Ectodermal cell (in vitro differentiated cells): ENCODE measurements at regions not wholly inside any gene's neighbourhood (a gene's known extent, or its start where the extent isn't known, plus 50 kb on each side); places are given as distances from the start of the nearest gene placed in this dataset.
"Not testable (repeated sequence)": the region's sequence is repeated elsewhere in the genome, so short reads cannot be mapped to it uniquely, and the experiment has no call there.

ENCODE experiments used
- H3K27ac ChIP-seq: 2 replicates; pipeline ENCODE4 v1.7.0; 2013; ENCODE audit warnings: mild to moderate bottlenecking, low read depth, low read length; ENCODE audit not compliant: insufficient read depth, poor library complexity, severe bottlenecking
- H3K27me3 ChIP-seq: 2 replicates; pipeline ENCODE4 v1.7.0; 2013; ENCODE audit warnings: mild to moderate bottlenecking, low read length; ENCODE audit not compliant: insufficient read depth, control insufficient read depth, poor library complexity, severe bottlenecking
- H3K36me3 ChIP-seq: one replicate; pipeline ENCODE4 v1.7.0; 2013; ENCODE audit warnings: low read length; ENCODE audit not compliant: control insufficient read depth, insufficient read depth
- H3K4me1 ChIP-seq: one replicate; pipeline ENCODE4 v1.7.0; 2013; ENCODE audit warnings: low read length; ENCODE audit not compliant: control insufficient read depth, insufficient read depth
- H3K4me3 ChIP-seq: 2 replicates; pipeline ENCODE4 v1.7.0; 2013; ENCODE audit warnings: low read depth, low read length, control low read depth; ENCODE audit not compliant: insufficient read depth
- H3K9me3 ChIP-seq: 2 replicates; pipeline ENCODE4 v1.7.0; 2013; ENCODE audit warnings: mild to moderate bottlenecking, low read length, moderate library complexity; ENCODE audit not compliant: control insufficient read depth
- WGBS, 2 experiments: methylation state at CpG; one replicate each; pipeline ENCODE4 v1.1.7; 2013; ENCODE audit warnings: missing lambda C conversion rate in 2 of 2; 5-methylcytosine and 5-hydroxymethylcytosine counted together

DNA sequence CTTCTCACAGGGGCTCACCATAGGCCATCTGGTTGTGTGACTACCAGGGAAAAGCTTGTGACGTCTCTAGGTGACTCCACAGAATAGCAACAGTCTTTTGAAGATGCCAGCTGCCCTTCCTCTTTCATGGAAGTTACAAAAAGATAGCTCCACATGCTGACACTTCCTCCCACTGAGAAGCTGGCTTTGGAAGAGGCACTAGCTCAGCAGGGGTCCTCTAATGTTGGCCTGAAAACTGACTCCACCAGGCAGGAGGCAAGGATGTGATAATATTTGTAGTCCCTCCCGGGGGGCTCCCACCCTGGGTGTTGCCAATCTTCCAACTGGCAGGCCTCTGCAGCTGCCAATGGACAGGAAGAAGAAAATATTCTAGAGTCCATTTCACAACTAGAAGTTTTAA lies 343.5 kb downstream of the NEK10 start:
- WGBS, 2 experiments, result 16 to 30% methylated on average over 2 of the region's 2 CpGs
- no peaks in the 10 kb centered on the region for H3K4me1 ChIP-seq
- H3K27ac ChIP-seq, result peak overlapping the region; percentile 6
- no peaks in the 10 kb centered on the region for H3K36me3 ChIP-seq
- no peak overlapping the region for H3K4me3 ChIP-seq
- H3K9me3 ChIP-seq, result no peaks in the 10 kb centered on the region
- no peaks in the 10 kb centered on the region for H3K27me3 ChIP-seq

DNA sequence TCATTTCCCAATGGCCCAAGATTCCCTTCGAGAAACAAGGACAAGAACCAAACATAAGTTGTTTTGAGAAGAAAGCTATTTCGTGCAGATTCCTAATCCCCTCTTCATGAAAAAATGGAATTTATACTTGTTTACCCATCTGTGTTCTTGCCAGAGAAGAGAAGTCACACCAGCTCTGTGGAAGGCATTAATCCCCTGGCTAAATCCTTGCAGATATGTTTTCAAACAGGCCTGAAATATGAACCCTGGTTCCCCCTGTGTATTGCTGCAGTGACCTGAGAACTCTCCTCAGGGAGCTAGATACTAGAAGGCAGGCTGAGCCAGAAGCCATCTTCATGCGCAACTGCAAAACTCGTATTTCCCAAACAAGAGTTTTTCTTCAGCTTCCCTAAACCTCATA lies 337.7 kb downstream of the NEK10 start:
- Histone ChIP-seq H3K4me1 (no peaks in the 10 kb centered on the region), H3K9me3 (no peaks in the 10 kb centered on the region), H3K4me3 (no peak overlapping the region), H3K27ac (no peak overlapping the region), H3K36me3 (no peaks in the 10 kb centered on the region), H3K27me3 (no peaks in the 10 kb centered on the region)
- WGBS, 2 experiments, result 81 to 86% methylated on average over 4 of the region's 4 CpGs

DNA sequence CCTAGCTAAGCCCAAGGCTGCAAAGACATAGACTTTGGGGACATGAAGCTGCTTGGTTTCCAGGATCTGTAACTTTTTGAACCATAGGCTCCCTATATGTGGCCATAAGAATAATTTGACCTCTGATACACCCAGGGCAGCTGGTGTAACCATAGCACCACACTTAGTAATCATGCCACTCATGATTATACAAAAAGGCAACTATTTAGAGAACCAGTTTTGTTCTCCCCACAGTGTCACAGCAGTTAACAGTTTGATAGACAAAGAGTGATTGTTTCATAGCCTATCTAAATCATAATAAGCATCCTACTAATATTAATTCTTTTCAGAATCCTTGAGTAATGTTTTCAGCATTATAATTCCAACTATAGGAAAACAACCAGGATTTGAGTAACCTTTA lies 334.9 kb downstream of the NEK10 start:
- H3K36me3 ChIP-seq, result no peaks in the 10 kb centered on the region
- H3K9me3 ChIP-seq, result no peaks in the 10 kb centered on the region
- H3K27me3 ChIP-seq, result no peaks in the 10 kb centered on the region
- no peak overlapping the region for H3K27ac ChIP-seq
- H3K4me3 ChIP-seq, result no peak overlapping the region
- no peaks in the 10 kb centered on the region for H3K4me1 ChIP-seq

DNA sequence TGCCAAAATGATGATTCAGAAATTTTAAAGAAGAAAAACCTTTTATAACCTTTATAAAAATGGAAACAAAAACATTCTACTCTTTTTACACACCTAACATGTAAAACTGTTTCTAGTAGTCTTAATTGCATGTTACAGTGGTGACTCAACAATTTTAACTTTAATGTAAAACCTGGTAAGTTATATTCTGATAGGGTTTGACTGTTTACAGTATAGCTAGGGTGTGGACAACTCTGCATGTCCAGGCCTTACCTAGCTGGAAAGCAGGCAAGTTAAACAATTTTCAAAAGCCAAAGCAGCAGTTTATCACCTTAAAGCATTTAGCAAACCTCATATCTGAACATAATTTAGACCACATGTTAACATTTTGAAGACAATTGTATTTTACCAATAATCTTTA lies 328.5 kb downstream of the NEK10 start:
- H3K27ac ChIP-seq, result no peak overlapping the region
- no peaks in the 10 kb centered on the region for H3K27me3 ChIP-seq
- H3K36me3 ChIP-seq, result no peaks in the 10 kb centered on the region
- no peak overlapping the region for H3K4me3 ChIP-seq
- no peaks in the 10 kb centered on the region for H3K4me1 ChIP-seq
- peaks cover 2% of the 10 kb centered on the region for H3K9me3 ChIP-seq

DNA sequence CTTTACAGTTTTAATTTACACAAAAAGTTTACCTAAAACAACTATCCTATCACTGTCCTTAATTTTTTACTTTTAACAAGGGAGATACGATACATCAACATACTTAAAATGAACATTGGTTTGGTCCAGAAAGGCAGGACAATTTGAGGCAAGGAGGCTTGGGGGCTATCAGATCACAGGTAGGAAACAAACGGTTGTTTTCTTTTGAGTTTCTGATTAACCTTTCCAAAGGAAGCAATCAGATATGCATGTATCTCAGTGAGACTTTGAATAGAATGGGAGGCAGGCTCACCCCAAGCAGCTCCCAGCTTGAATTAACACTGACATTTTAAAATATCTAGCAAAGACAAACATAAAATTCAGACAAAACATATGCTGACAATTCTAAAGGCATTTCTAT lies 326.6 kb downstream of the NEK10 start:
- not testable (repeated sequence) for H3K9me3 ChIP-seq, H3K27ac ChIP-seq, H3K4me3 ChIP-seq, H3K36me3 ChIP-seq, H3K4me1 ChIP-seq, H3K27me3 ChIP-seq
- 44 to 51% methylated on average over 2 of the region's 2 CpGs for WGBS, 2 experiments

DNA sequence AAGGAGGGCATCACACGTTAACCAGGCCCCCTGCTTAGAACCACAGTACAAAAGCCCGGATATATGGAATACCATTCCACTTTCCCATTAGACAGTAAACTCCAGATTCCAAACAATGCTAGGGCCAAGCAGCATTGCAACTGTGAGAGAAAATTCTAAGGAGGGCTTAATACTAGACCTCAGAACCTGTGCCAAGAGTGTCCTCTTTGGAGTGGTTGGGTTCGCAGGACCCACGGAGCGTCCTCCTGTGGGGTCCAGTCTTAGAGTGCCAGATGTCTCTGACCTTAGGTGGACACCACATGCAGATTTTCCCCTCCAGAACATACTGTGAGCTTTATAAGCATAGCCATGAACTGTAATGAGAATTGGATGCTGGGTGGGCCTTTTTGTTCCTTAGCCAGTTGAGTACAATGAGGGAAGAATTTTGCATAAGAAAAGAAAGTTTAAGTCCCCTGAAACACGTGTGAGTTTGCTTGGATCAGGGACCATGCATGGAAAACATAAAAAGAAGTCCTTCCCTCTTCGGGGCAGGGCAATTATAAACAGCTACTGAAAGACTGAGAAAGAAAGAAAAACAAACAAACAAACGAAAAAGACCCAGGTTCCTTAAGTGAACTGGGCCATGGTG lies 325.7 kb downstream of the NEK10 start:
- 32 to 36% methylated on average over 8 of the region's 8 CpGs for WGBS, 2 experiments
- Histone ChIP-seq H3K36me3 (no peaks in the 10 kb centered on the region), H3K4me1 (no peaks in the 10 kb centered on the region), H3K9me3 (peaks cover 2% of the 10 kb centered on the region), H3K27ac (no peak overlapping the region), H3K4me3 (no peak overlapping the region), H3K27me3 (no peaks in the 10 kb centered on the region)

DNA sequence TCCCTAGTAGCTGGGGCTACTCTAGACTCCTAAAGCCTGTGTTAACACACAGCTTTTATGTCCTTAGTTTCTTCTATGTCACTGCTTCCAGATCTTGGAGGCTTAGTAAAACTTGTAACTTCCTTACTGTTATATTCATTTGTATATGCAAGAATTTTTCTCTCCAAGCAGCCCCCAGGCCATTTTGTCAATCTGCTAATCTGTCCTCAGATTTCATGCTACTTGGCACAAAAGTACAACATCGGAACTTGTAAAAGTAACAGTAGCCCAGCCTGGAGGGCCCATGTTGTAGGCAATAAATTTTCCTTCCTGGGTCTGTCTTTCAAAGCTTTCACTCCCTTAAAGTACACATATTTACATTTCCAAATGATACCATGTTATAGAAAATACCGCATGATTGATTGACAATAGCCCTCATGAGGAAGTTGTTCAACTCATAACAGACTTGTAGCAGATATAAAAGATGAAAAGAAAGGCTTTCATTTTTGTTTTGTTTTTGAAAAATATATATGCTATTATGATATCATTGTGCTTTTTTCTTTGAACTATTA lies 324.2 kb downstream of the NEK10 start:
- Histone ChIP-seq H3K9me3 (peaks cover 2% of the 10 kb centered on the region), H3K27ac (no peak overlapping the region), H3K27me3 (no peaks in the 10 kb centered on the region), H3K4me3 (no peak overlapping the region), H3K4me1 (no peaks in the 10 kb centered on the region), H3K36me3 (no peaks in the 10 kb centered on the region)
- WGBS, 2 experiments, result 90 to 100% methylated on average over 1 to 2 of the region's 2 CpGs

DNA sequence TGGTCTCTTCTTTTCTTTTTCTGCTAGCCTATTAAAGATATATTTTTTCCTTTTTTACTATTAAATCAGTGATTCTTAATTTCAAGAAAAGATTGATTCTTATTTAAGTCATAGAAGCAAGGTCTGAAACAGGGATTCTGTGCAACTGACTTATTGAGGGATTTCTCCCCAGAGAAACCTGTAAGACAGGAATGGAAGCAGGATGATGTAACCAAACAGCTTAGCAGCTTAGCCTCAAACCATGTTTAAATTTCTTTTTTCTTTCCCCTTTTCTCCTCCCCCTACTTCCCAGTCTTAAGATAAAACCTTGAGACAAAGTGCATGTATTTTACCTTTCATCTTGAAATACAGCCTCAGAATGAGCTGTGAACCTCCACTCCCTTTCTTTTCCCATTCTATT lies 322.8 kb downstream of the NEK10 start:
- no peak overlapping the region for H3K27ac ChIP-seq
- H3K27me3 ChIP-seq, result no peaks in the 10 kb centered on the region
- H3K9me3 ChIP-seq, result peaks cover 2% of the 10 kb centered on the region
- no peak overlapping the region for H3K4me3 ChIP-seq
- H3K36me3 ChIP-seq, result no peaks in the 10 kb centered on the region
- H3K4me1 ChIP-seq, result no peaks in the 10 kb centered on the region

DNA sequence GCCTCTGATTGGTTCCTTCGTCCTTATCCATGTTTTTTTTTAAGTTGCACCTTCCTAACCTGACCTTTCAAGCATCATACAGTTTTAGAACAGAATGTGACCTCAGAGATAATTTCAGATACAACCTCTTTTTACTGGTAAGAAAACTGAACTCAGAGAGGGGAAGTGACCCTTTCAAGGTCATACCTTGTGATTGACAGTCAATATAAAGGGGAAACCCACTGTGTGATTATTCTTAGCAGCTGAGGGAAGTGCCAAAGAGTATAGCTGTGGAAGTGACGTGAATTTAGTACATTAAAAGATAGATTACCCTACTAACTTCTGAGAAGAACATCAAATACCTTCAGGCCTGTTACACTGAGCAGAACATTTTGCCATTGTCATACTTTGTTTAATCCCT lies 319.4 kb downstream of the NEK10 start:
- 72 to 74% methylated on average over 2 of the region's 2 CpGs for WGBS, 2 experiments
- Histone ChIP-seq H3K4me3 (no peak overlapping the region), H3K36me3 (no peaks in the 10 kb centered on the region), H3K4me1 (no peaks in the 10 kb centered on the region), H3K27me3 (no peaks in the 10 kb centered on the region), H3K27ac (no peak overlapping the region), H3K9me3 (no peaks in the 10 kb centered on the region)

DNA sequence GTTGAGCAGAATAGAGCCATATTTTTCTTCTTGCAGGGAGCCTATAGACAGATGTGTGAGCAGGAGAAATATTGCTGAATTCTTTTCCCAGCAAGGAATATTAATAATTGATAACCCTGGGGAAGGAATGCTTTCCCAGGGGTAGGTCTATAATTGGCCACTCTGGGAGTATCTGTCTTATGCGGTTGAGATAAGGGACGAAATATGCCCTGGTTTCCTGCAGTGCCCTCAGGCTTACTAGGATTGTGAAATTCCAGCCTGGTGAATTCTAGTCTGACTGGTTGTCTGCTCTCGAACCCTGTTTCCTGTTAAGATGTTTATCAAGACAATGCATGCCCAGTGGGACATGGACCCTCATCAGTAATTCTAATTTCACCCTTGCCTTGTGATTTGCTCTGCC lies 317.7 kb downstream of the NEK10 start:
- H3K27ac ChIP-seq, H3K36me3 ChIP-seq, H3K4me3 ChIP-seq, H3K4me1 ChIP-seq, H3K27me3 ChIP-seq, H3K9me3 ChIP-seq: not testable (repeated sequence)
- WGBS, 2 experiments, result 93 to 94% methylated on average over 3 of the region's 3 CpGs

DNA sequence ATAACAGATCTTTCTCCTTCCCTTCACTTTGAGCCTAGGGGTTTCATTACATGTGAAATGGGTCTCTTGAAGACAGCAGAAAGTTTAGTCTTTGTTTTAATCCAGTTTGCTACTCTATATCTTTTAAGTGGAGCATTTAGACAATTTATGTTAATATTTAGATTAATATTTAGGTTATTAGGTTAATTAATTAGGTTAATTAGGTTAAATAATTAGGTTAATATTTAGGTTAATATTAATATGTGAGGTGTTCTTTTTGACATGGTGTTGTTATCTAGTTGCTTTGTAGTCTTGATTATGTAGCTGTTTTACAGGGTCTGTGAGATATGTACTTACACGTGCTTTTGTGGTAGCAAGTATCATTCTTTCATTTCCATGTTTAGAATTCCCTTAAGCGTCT lies 312.9 kb downstream of the NEK10 start:
- no peaks in the 10 kb centered on the region for H3K36me3 ChIP-seq
- WGBS, 2 experiments, result 100% methylated on average over 2 of the region's 2 CpGs

More for the DNA sequence above, 312.9 kb downstream of the NEK10 start:
- no peaks in the 10 kb centered on the region for H3K9me3 ChIP-seq
- H3K4me3 ChIP-seq, result no peak overlapping the region
- no peaks in the 10 kb centered on the region for H3K27me3 ChIP-seq
- no peaks in the 10 kb centered on the region for H3K4me1 ChIP-seq
- no peak overlapping the region for H3K27ac ChIP-seq
